Esophagus squamous epithelium (tissue), 5 donors: ENCODE measurements at regions not wholly inside any gene's neighbourhood (a gene's known extent, or its start where the extent isn't known, plus 50 kb on each side); places are given as distances from the start of the nearest gene placed in this dataset.

Source experiments
- DNase-seq: peaks from one replicate; lab custom pipeline; 2025; lab: John Stamatoyannopoulos, UW
- H3K27ac ChIP-seq, 4 donors: fragments of 200-600 bp; sonication (generic); one replicate each; pipeline ENCODE4 v1.5.1; 2016 to 2019; ENCODE audit warnings: mild to moderate bottlenecking in 1 of 4
- H3K27me3 ChIP-seq, 4 donors: fragments of 200-600 bp; sonication (generic); 1 replicate in 3 of 4; 2 replicates in 1 of 4; pipeline versions ENCODE4 v1.5.1 to v1.6.0; 2017 to 2021; ENCODE audit warnings: antibody characterized with exemption in 1 of 4
- H3K36me3 ChIP-seq, 3 donors: fragments of 200-600 bp; sonication (generic); one replicate each; pipeline ENCODE4 v1.5.1; 2016 to 2019
- H3K4me1 ChIP-seq, 3 donors: fragments of 200-600 bp; sonication (generic); one replicate each; pipeline ENCODE4 v1.5.1; 2017 to 2019
- H3K4me3 ChIP-seq, 4 donors: fragments of 200-600 bp; sonication (generic); 1 replicate in 3 of 4; 2 replicates in 1 of 4; pipeline ENCODE4 v1.5.1; 2016 to 2019; ENCODE audit warnings: mild to moderate bottlenecking in 2 of 4, moderate library complexity in 1 of 4
- H3K9me3 ChIP-seq, 3 donors: fragments of 200-600 bp; sonication (generic); one replicate each; pipeline ENCODE4 v1.5.1; 2016 to 2019
- POLR2A ChIP-seq, 4 donors: fragments of 450-650 bp; IDR thresholded peaks; one replicate each; pipeline ENCODE4 v1.6.1; 2017; ENCODE audit warnings: antibody characterized with exemption in 4 of 4, mild to moderate bottlenecking in 4 of 4, moderate library complexity in 3 of 4
- WGBS, 2 donors: methylation state at CpG; one replicate each; pipeline ENCODE4 v1.1.5; 2018; 5-methylcytosine and 5-hydroxymethylcytosine counted together
- intact Hi-C: fragments of 100-400 bp; cut with DNase I; formaldehyde crosslinking; loops from one replicate; pipeline ENCODE4 v1.15.0; 2022
- small RNA-seq, 4 donors: library from RNA; depleted of rRNA; stranded (forward); fragments of <200 nt; gene quantifications; one replicate each; pipeline ENCODE3, GENCODE V24; 2016
- TF ChIP-seq, protein P1 (sequence below), 6 experiments: fragments of 450-650 bp in 4 of 6; fragments of 200-600 bp in 2 of 6; sonication (generic) in 2 of 6; IDR thresholded peaks; one replicate each; pipeline ENCODE4 v1.5.1; 2016 to 2019; ENCODE audit warnings: antibody characterized with exemption in 6 of 6, mild to moderate bottlenecking in 4 of 6, moderate library complexity in 4 of 6
- donor health status: DM: yes; HTN: yes; CAD: no.

DNA sequence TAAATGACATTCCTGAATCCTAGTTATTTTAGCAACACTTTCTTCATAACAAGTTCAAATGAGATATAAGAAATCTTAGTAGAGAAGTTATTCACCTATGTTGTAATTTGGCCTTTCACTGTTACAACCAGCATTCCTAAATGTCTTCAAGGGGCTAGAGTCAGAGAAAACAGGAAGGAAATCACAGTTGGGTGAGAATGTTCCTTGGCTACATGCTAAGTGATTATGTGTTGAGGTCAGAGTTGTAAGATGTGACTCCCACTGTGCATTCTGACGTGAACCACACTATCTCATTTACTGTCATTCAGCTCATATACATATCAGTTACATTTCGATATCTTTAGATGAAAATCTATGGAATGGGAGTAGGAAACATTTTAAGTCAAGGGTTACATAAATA is 51.0 kb upstream of the MLIP start:
- Histone ChIP-seq H3K27me3 (no peaks in the 10 kb centered on the region), H3K36me3 (no peaks in the 10 kb centered on the region), H3K4me1 (peaks cover 0 to 11% (median 0%) of the 10 kb centered on the region in 3 donors), H3K27ac (no peak overlapping the region), H3K9me3 (no peaks in the 10 kb centered on the region), H3K4me3 (no peak overlapping the region)
- WGBS, 2 donors: 67 to 83% methylated on average over 2 of the region's 2 CpGs
- intact Hi-C loops: no loop called here
- no peak for DNase-seq
- TF ChIP-seq POLR2A (IDR thresholded peaks at IDR 0.05): no peak
- TF ChIP-seq, protein P1, sequence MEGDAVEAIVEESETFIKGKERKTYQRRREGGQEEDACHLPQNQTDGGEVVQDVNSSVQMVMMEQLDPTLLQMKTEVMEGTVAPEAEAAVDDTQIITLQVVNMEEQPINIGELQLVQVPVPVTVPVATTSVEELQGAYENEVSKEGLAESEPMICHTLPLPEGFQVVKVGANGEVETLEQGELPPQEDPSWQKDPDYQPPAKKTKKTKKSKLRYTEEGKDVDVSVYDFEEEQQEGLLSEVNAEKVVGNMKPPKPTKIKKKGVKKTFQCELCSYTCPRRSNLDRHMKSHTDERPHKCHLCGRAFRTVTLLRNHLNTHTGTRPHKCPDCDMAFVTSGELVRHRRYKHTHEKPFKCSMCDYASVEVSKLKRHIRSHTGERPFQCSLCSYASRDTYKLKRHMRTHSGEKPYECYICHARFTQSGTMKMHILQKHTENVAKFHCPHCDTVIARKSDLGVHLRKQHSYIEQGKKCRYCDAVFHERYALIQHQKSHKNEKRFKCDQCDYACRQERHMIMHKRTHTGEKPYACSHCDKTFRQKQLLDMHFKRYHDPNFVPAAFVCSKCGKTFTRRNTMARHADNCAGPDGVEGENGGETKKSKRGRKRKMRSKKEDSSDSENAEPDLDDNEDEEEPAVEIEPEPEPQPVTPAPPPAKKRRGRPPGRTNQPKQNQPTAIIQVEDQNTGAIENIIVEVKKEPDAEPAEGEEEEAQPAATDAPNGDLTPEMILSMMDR (IDR thresholded peaks at IDR 0.05): no peak

Small RNAs in the stretch of these regions (small RNA-seq; reads per million reads assigned to genes)
- 0 reads per million in 4 donors for gene ERHP2
